Naive thymus-derived CD8-positive, alpha-beta T cell (primary cell): ENCODE measurements at regions not wholly inside any gene's neighbourhood (a gene's known extent, or its start where the extent isn't known, plus 50 kb on each side); places are given as distances from the start of the nearest gene placed in this dataset.

Source experiments
- ATAC-seq, 2 donors: fragments of 150-1000 bp; cut with Tn5 transposase in 1 of 2; sonication (Bioruptor Pico), chemical (Tn5 transposase) in 1 of 2; 1 replicate in 1 of 2; 2 replicates in 1 of 2; pipeline ENCODE4 v1.10.0; 2021; ENCODE audit warnings: mild to moderate bottlenecking in 2 of 2, moderate library complexity in 2 of 2
- POLR2A ChIA-PET: fragments of 350-600 bp; sonication (Branson Sonifier 250); formaldehyde crosslinking; loops from one replicate; lab custom pipeline; 2021; ENCODE audit warnings: antibody characterized with exemption; lab: Charles Lee
- DNase-seq, 10 donors: peaks; one replicate each; pipeline versions ENCODE4 v3.0.0 to v3.0.0-alpha.2; 2020 to 2022
- H3K27ac Mint-ChIP-seq, 10 donors: one replicate each; pipeline ENCODE4 v1.8.0; 2020 to 2022; ENCODE audit warnings: mild to moderate bottlenecking in 10 of 10, mixed read lengths in 10 of 10, moderate library complexity in 4 of 10, inconsistent platforms in 1 of 10
- H3K27me3 Mint-ChIP-seq, 5 donors: one replicate each; pipeline ENCODE4 v1.8.0; 2021 to 2022; ENCODE audit warnings: mixed read lengths in 5 of 5
- H3K36me3 Mint-ChIP-seq, 3 donors: one replicate each; pipeline ENCODE4 v1.8.0; 2020 to 2022; ENCODE audit warnings: mixed read lengths in 3 of 3, mild to moderate bottlenecking in 2 of 3, inconsistent platforms in 1 of 3
- H3K4me1 Mint-ChIP-seq, 4 donors: one replicate each; pipeline ENCODE4 v1.8.0; 2021 to 2022; ENCODE audit warnings: mixed read lengths in 4 of 4
- H3K4me3 Mint-ChIP-seq, 10 donors: one replicate each; pipeline ENCODE4 v1.8.0; 2020 to 2022; ENCODE audit warnings: mild to moderate bottlenecking in 10 of 10, mixed read lengths in 10 of 10, moderate library complexity in 6 of 10, inconsistent platforms in 1 of 10
- H3K9me3 Mint-ChIP-seq, 9 donors: one replicate each; pipeline ENCODE4 v1.8.0; 2020 to 2022; ENCODE audit warnings: mixed read lengths in 9 of 9, mild to moderate bottlenecking in 3 of 9, inconsistent platforms in 1 of 9, moderate library complexity in 1 of 9

DNA sequence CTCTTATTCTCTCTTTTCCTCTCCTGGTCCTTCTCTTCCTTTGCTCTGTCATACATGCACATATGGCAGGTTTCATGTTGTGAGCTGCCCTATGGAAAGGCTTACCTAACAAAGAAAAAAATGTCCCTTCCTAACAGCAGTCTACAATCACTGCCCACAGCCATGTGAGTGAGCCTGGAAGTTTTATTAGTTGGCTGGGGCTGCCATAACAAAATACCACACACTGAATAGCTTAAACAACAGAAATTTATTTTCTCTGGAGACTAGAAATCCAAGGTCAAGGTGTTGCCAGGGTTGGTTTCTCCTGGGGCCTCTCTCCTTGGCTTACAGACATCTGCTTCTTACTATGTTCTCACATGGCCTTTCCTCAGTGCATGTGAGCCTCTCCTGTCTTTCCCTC is 142.1 kb downstream of the TRIB2 start:
- Mint-ChIP-seq H3K4me3 (no peak overlapping the region), H3K27ac (no peak overlapping the region), H3K9me3 (peaks cover 3 to 37% (median 18%) of the 10 kb centered on the region in 9 donors), H3K36me3 (peaks cover 0 to 18% (median 9%) of the 10 kb centered on the region in 3 donors), H3K4me1 (peaks cover 7 to 17% (median 15%) of the 10 kb centered on the region in 4 donors), H3K27me3 (peaks cover 4 to 25% (median 18%) of the 10 kb centered on the region in 5 donors)
- POLR2A ChIA-PET = no interaction called here
- DNase-seq (no peak), ATAC-seq (no peak)

- DNase-seq = no peak
- H3K27ac Mint-ChIP-seq = peak overlapping the region in 1 of 10 donors; percentile 26
- POLR2A ChIA-PET = no interaction called here
Observed at GRCh38 chr2:12861344-12861930, 144.7 kb downstream of the TRIB2 start.

DNA sequence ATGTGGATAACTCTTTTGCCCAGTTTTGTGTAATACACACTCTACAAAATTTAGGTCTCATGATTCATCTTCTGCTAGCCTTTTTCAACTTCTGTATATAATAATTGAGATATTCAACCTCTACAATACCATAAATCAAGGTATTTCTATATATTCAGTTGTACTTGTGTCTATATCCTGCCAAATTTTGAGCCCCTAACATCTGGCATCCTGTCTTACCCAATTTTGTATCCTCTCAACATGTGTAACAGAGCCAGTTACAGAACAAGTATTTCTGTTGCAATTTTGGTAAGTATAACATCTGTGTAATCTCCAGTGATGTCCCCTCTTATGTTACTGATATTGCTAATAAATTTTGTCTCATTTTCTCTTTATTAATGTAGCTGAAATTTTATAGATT is 145.8 kb downstream of the TRIB2 start:
- POLR2A ChIA-PET = no interaction called here
- Mint-ChIP-seq H3K4me1 (peaks cover 0 to 17% (median 10%) of the 10 kb centered on the region in 4 donors), H3K27me3 (peaks cover 0 to 28% (median 12%) of the 10 kb centered on the region in 5 donors), H3K4me3 (no peak overlapping the region), H3K9me3 (peaks cover 12 to 59% (median 35%) of the 10 kb centered on the region in 9 donors), H3K36me3 (peaks cover 4 to 40% (median 22%) of the 10 kb centered on the region in 3 donors), H3K27ac (no peak overlapping the region)
- no peak for ATAC-seq
- DNase-seq = no peak

More at GRCh38 chr2:12861344-12861930, 144.7 kb downstream of the TRIB2 start:
- ATAC-seq = no peak
- H3K4me3 Mint-ChIP-seq = peak overlapping the region in 3 of 10 donors; percentile 6 to 46 (median 30)
- peaks cover 2 to 17% (median 10%) of the 10 kb centered on the region in 4 donors for H3K4me1 Mint-ChIP-seq
- peaks cover 0 to 17% (median 9%) of the 10 kb centered on the region in 5 donors for H3K27me3 Mint-ChIP-seq
- H3K9me3 Mint-ChIP-seq = peaks cover 12 to 53% (median 35%) of the 10 kb centered on the region in 9 donors
- H3K36me3 Mint-ChIP-seq = peaks cover 4 to 39% (median 22%) of the 10 kb centered on the region in 3 donors

DNA sequence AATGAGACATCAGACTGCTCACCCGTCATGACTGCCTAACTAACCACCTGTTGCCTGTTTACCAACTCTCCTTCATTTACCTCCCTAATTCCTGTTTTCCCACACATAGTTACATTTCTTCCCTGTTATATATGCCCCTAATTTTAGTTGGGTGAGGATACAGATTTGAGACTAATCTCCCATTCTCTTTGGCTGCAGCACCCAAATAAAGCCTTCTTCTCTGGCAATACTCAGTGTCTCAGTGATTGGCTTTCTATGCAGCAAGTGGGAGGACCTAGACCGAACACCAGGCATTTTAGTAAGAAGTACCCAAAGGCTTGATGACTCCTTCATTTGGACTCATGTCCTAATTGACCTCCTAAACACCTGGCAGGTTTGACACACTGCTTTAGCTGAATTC is 147.2 kb downstream of the TRIB2 start:
- peaks cover 12 to 59% (median 35%) of the 10 kb centered on the region in 9 donors for H3K9me3 Mint-ChIP-seq
- H3K4me3 Mint-ChIP-seq = no peak overlapping the region
- H3K36me3 Mint-ChIP-seq = peaks cover 4 to 40% (median 22%) of the 10 kb centered on the region in 3 donors
- ATAC-seq (no peak), DNase-seq (no peak)
- no peak overlapping the region for H3K27ac Mint-ChIP-seq
- H3K4me1 Mint-ChIP-seq = peaks cover 0 to 17% (median 10%) of the 10 kb centered on the region in 4 donors
- H3K27me3 Mint-ChIP-seq = peaks cover 0 to 30% (median 14%) of the 10 kb centered on the region in 5 donors
- POLR2A ChIA-PET = no interaction called here

DNA sequence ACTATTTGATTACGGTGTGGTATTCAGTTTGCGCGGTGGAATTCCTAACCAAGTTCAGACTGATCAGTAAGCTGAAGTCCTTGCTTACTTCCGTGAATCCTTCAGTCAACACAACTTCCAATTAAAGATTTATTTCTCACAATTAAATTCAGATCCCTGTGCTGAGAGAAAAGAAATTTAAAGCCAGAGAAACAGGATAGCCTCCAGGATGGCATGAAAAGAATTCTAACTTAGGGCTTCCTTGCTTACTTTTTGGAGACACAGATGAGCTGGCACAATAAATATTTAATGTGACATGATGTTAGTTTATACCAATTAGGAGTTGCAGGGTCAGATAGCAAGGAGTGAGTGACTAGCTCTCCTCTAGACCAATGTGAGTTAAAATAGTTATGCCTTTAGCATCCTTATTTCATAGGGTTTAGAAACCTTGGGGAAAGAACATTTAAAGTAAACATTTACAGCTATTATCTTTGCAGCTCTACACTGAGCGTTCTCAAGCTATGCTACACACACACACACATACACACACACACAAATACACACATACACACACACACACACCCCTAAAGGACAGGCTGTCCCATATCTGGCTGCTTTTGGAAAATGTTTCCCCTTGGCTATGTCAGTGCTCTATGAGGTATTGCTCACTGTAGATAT is 151.0 kb downstream of the TRIB2 start:
- POLR2A ChIA-PET = no interaction called here
- no peak for ATAC-seq
- H3K9me3 Mint-ChIP-seq = peaks cover 12 to 38% (median 26%) of the 10 kb centered on the region in 9 donors

GRCh38 chr2:12870692-12871091 is 154.0 kb downstream of the TRIB2 start:
- H3K27ac Mint-ChIP-seq = no peak overlapping the region
- peaks cover 0 to 13% (median 5%) of the 10 kb centered on the region in 3 donors for H3K36me3 Mint-ChIP-seq
- DNase-seq (no peak), ATAC-seq (no peak)
- POLR2A ChIA-PET = no interaction called here
- H3K27me3 Mint-ChIP-seq = peaks cover 12 to 63% (median 37%) of the 10 kb centered on the region in 5 donors
- H3K4me1 Mint-ChIP-seq = peaks cover 0 to 4% (median 0%) of the 10 kb centered on the region in 4 donors
- peaks cover 0 to 12% (median 5%) of the 10 kb centered on the region in 9 donors for H3K9me3 Mint-ChIP-seq
- no peak overlapping the region for H3K4me3 Mint-ChIP-seq

More for the DNA sequence above, 151.0 kb downstream of the TRIB2 start:
- Mint-ChIP-seq H3K4me3 (no peak overlapping the region), H3K36me3 (peaks cover 4 to 30% (median 22%) of the 10 kb centered on the region in 3 donors), H3K27me3 (peaks cover 2 to 54% (median 23%) of the 10 kb centered on the region in 5 donors), H3K4me1 (no peaks in the 10 kb centered on the region), H3K27ac (no peak overlapping the region)
- no peak for DNase-seq

- Mint-ChIP-seq H3K27ac (no peak overlapping the region), H3K27me3 (peaks cover 12 to 51% (median 37%) of the 10 kb centered on the region in 5 donors), H3K4me1 (peaks cover 0 to 4% (median 0%) of the 10 kb centered on the region in 4 donors), H3K36me3 (peaks cover 0 to 5% (median 3%) of the 10 kb centered on the region in 3 donors), H3K9me3 (peaks cover 0 to 5% (median 0%) of the 10 kb centered on the region in 9 donors), H3K4me3 (no peak overlapping the region)
- no peak for ATAC-seq
- POLR2A ChIA-PET = no interaction called here
- DNase-seq = no peak
Observed at GRCh38 chr2:12871694-12872315, 155.1 kb downstream of the TRIB2 start.

DNA sequence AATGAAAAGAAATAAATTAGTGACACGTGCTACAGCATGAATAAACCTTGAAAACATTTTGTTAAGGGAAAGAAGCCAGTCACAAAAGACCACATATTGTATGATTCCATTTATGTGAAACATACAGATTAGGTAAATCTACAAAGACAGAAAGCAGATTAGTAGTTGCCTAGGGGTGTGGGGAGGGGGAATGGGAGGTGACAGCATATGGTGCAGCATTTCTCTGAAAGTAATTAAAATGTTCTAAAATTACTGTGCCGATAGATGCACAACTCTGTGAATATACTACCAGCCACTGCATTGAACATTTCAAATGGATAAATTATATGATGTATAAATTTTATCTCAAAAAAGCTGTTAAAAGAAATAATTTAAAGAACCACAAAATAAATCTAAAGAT is 161.0 kb downstream of the TRIB2 start:
- Mint-ChIP-seq H3K9me3 (no peaks in the 10 kb centered on the region), H3K27ac (no peak overlapping the region), H3K36me3 (peaks cover 0 to 5% (median 0%) of the 10 kb centered on the region in 3 donors), H3K4me1 (peaks cover 0 to 4% (median 0%) of the 10 kb centered on the region in 4 donors), H3K27me3 (peaks cover 10 to 18% (median 15%) of the 10 kb centered on the region in 5 donors), H3K4me3 (no peak overlapping the region)
- DNase-seq = no peak
- POLR2A ChIA-PET = no interaction called here
- ATAC-seq = no peak

DNA sequence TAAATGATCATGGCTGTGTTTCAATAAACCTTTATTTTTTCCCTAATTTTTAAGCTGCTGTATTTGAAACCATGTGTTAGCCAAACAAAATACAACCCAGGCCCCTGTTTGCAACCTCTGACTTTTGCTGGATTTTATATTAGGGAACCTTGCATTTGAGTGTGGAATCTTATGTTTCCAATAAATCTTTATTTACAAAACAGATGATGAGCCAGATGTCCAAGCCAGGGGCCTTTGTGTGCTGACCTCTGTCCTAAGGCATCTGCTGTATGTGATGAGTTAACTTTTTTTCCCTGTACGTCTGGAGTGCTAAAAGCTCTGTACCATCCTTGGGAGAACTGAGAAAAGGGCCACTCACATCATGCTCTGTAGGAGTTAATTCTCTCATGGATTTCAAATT is 162.9 kb downstream of the TRIB2 start:
- ATAC-seq (no peak), DNase-seq (no peak)
- Mint-ChIP-seq H3K27me3 (peaks cover under 1 to 12% (median 6%) of the 10 kb centered on the region in 5 donors), H3K27ac (no peak overlapping the region), H3K4me1 (no peaks in the 10 kb centered on the region), H3K36me3 (no peaks in the 10 kb centered on the region), H3K9me3 (no peaks in the 10 kb centered on the region), H3K4me3 (no peak overlapping the region)
- POLR2A ChIA-PET = no interaction called here

DNA sequence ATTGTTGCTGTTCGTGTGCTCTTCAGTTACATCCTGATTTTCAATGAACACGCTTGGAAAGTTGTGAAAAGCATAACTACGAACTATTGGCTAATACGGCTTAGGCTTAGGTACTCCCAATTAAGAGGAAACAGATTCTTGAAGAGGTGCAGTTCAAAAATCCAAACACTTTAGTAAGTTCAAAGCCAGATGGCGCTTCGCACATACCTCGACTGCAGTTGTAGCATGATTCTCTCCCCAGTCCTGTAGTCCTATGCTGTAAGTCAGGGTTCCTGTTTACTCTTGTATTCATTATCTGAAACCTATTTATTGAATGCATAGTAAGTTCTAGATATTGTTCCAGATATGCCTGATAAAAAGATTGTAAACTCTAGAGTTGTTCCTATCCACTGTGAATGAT is 165.2 kb downstream of the TRIB2 start:
- Mint-ChIP-seq H3K27me3 (peaks cover 0 to 12% (median 3%) of the 10 kb centered on the region in 5 donors), H3K4me3 (no peak overlapping the region), H3K4me1 (no peaks in the 10 kb centered on the region), H3K9me3 (no peaks in the 10 kb centered on the region), H3K36me3 (no peaks in the 10 kb centered on the region), H3K27ac (no peak overlapping the region)
- ATAC-seq (no peak), DNase-seq (no peak)
- POLR2A ChIA-PET = no interaction called here

DNA sequence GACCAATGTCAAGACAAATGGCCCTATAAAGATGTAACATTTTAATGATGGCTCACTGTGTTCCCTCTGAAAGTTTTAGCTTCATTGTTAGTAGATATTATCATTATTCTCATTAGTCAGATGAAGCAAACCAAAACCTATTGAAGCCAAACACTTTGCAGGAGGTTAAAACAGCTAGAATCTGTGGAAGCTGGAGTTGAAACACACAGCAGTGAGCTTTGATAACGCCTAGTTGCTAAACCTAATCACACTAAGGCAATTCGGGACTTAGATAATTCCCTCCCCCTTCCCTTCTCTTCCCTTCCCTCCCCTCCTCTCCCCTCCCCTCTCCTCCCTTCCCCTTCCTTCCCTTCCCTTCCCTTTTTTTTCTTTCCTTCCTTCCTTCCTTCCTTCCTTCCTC is 165.7 kb downstream of the TRIB2 start:
- no peak overlapping the region for H3K4me3 Mint-ChIP-seq
- H3K4me1 Mint-ChIP-seq = no peaks in the 10 kb centered on the region
- H3K36me3 Mint-ChIP-seq = no peaks in the 10 kb centered on the region
- no peaks in the 10 kb centered on the region for H3K9me3 Mint-ChIP-seq
- no peak for ATAC-seq
- POLR2A ChIA-PET = no interaction called here
- no peak overlapping the region for H3K27ac Mint-ChIP-seq
- no peak for DNase-seq
- H3K27me3 Mint-ChIP-seq = peaks cover 0 to 12% (median 3%) of the 10 kb centered on the region in 5 donors

GRCh38 chr2:12883906-12884305 is 167.2 kb downstream of the TRIB2 start:
- no peak for ATAC-seq
- Mint-ChIP-seq H3K27ac (no peak overlapping the region), H3K9me3 (no peaks in the 10 kb centered on the region), H3K27me3 (peaks cover 0 to 12% (median 2%) of the 10 kb centered on the region in 5 donors), H3K4me3 (no peak overlapping the region), H3K4me1 (no peaks in the 10 kb centered on the region), H3K36me3 (no peaks in the 10 kb centered on the region)
- POLR2A ChIA-PET = no interaction called here
- no peak for DNase-seq
